NCI-H1048 (cell line): ENCODE measurements at regions not wholly inside any gene's neighbourhood (a gene's known extent, or its start where the extent isn't known, plus 50 kb on each side); places are given as distances from the start of the nearest gene placed in this dataset.

ENCODE experiments used
- DNase-seq: peaks from one replicate; lab custom pipeline; 2025; lab: John Stamatoyannopoulos, UW

DNA sequence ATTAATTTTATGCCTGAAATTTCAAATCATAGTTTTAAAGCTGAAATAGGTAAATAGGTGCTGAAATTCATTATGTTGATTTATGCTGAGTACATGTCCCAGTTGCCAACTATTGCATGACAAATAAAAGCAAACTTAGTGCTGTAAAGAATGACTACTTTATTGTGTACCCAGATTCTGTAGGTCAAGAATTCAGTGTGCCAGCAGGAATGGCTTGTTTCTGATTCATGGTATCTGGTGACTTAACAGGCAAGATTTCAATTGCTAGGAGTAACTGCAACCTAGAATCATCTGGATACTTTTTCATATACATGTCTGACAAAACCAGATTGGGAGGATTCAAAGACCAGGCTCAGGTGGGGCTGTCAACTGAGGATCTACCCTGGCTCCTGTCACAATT is 678.4 kb upstream of the ADAMTS5 start:
- DNase-seq = no peak

GRCh38 chr21:27643326-27643725 is 676.4 kb upstream of the ADAMTS5 start:
- no peak for DNase-seq

DNA sequence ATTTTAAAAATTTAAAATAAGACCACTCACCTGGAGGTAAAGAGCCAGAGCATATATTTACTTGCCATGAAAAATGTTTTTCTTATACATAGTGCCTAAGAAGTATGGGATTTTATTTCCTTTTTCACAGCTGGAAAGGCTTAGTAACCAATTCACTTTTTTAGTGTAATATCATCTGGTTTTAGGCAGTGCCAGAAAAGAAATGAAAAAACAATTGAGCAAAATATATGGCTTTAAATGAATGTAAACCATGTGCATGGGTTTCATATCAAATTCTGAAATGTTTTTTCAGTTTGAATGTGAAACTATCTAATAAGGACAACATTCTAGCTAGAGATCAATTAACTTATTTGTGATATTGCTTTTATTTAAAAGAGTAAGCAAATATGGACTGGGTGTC is 672.4 kb upstream of the ADAMTS5 start:
- DNase-seq = no peak

DNA sequence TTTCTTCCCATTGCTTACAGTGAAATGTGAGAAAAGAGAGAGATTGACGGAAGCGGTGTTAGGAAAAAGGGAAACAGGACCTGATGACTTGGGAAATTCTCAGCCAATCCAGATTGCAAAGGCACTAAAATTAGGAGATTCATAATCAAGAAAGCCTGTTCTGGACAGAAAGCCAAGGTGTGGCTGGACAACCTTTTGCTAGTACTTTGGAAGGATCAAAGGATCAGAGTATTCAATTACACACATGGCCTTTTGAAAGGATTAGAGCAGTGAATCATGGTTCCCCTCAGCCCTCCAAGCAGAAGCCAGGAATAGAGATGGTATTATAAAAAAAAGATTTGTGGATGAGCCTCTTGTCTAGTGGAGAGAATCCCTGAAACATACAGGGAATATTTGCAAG is 669.8 kb upstream of the ADAMTS5 start:
- no peak for DNase-seq

GRCh38 chr21:27633631-27634030 is 666.7 kb upstream of the ADAMTS5 start:
- no peak for DNase-seq

GRCh38 chr21:27631471-27631870 is 664.6 kb upstream of the ADAMTS5 start:
- no peak for DNase-seq

GRCh38 chr21:27622631-27623030 is 655.7 kb upstream of the ADAMTS5 start:
- DNase-seq = no peak

DNA sequence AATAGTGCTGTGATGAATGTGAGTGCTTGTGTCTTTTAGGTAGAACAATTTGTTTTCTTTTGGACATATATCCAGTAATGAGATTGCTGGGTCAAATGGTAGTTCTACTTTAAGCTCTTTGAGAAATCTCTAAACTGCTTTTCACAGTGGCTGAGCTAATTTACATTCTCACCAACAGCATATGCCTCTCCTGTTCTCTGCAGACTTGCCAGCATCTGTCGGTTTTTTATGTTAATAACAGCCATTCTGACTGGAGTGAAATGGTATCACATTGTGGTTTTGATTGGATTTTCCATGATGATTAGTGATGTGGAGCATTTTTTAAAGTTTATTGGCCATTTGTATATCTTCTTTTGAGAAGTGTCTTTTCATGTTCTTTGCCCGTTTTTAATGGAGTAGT is 647.3 kb upstream of the ADAMTS5 start:
- DNase-seq = no peak

GRCh38 chr21:27606422-27606821 is 639.5 kb upstream of the ADAMTS5 start:
- DNase-seq = no peak

- DNase-seq = no peak
Measured at GRCh38 chr21:27596196-27596595, 629.3 kb upstream of the ADAMTS5 start.

- no peak for DNase-seq
Measured at GRCh38 chr21:27595716-27596115, 628.8 kb upstream of the ADAMTS5 start.

- DNase-seq = no peak
Measured at GRCh38 chr21:27590271-27590670, 623.4 kb upstream of the ADAMTS5 start.

GRCh38 chr21:27589781-27590180 is 622.9 kb upstream of the ADAMTS5 start:
- no peak for DNase-seq

GRCh38 chr21:27586986-27587385 is 620.1 kb upstream of the ADAMTS5 start:
- DNase-seq = no peak

DNA sequence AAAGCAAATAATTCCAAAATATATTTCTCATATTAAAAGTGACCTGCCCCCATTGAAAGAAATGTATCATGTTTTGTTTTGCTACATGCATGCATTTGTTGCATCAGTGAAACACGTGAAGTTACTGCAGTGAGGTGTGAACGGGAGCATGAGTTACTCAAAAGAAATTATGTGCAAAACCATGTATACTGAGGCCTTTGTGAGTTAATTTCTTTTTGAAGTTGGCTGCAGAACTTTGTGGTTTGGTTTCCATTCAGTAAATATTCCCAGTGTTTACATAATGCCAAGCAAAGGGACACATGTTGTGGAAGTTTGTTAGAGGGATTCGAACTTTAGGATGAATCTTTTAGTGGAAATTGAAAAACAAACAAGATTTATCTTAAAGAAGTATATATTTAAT is 619.4 kb upstream of the ADAMTS5 start:
- DNase-seq = no peak

DNA sequence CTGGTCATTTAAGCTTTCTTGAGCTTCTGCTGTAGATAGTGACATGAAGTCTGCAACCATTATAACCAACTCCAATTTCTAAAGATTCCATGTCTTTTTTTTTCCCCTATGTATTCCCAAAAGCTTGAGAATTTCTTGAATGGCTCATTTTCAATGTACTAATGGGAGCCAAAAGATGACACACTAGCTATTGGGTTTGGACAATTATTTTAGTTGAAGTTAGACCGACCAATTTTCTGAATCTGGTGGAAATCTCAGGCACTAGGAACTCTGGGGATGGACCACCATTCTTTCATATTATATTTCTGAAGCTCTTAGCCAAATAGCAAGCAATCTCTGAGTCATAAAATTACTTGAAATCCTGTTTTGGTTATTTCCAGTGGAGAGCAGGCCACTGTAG is 617.4 kb upstream of the ADAMTS5 start:
- DNase-seq = no peak

DNA sequence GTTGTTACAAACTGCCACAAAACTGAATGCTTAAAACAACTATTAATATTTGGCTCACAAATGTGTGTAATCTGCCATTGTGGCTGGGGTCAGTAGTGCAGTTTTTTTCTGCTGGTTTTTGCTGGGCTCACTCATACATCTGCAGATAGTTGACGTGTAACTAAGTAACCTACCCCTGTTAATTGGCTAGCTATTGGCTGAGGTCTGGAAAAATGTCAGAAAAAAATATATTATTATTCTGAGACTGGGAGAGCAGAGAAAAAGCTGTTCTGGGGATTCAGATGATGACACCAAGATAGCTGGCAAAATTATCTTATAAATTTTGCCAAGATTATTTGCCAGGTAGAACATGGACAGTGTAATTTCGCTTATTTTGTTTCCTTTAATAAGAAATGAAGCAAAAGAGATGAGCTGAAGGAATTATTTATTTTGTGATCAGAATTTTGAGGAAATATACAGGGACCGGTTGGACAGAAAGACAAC is 616.1 kb upstream of the ADAMTS5 start:
- DNase-seq = no peak

DNA sequence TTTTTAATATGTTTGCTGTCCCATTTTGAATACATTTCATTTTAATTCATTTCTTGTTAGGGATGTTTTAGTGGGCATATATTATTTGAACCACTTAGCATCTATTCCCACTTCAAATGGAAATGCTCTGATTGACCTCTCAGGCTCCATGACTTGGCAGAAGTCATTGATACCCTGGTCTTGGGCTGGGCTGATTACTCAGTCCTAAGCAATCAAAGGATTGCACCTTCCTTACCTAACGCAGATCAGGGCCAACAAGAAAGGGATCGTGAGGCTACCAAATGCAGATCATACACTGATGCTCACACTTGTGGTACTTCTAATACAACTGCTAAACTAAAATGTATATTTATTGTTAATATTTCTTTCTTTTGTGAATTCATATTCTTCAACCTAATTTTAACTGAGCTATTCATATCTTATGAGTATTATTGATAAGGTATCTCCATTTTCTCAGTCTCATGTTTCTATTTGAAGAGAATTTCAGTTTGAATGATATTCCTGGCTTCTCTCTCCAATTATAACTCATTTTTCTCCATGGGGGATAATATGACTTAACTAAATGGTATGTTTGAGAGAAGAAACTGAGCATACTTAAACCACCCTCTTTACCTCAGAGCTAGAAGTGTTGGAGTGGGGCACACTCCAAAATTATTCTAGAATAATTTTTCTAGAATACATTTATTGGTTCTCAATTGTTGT is 615.5 kb upstream of the ADAMTS5 start:
- DNase-seq = no peak

- DNase-seq = no peak
Measured at GRCh38 chr21:27581168-27581567, 614.3 kb upstream of the ADAMTS5 start.

GRCh38 chr21:27580276-27580675 is 613.4 kb upstream of the ADAMTS5 start:
- no peak for DNase-seq

DNA sequence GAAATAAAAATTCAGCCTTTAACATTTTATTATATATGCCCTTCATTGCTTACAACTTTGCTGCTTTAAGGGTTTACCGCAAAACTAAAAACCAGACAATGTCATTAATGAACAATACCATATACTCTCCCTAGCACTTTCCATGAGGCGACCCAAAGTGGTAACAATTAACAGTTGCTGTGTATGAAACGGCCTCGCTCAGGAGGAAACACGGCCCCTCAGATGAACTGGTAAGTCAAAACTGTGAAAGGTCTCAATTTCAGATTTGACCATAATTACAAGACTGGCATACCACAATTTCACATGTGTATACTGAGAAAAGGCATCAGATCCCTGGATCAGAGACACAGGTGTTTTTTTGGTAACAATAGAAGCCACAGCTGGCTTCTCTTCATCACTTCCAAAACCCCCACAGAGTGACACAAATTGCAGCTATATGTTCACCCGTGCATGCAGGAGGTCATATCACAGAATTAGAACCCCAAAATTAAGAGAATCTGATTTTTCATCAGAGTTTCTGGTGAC is 611.9 kb upstream of the ADAMTS5 start:
- no peak for DNase-seq

DNA sequence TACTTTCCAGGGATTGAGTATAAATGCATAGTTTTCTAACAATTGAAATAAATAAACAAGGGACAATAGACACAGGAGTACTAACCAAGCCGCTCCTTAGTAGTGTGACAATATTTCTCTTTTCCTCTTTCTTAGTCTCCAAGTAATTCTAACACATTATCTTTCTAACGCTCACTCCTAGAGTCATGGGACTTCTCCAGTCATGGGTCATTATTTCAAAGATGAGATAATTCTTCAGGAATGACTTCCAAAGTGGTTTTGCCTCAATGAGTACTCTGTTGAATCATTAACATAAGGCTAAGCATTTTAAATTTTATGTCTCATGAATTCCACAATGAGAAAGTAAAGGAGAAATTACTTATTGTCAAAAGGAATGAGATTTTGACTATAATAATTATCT is 605.8 kb upstream of the ADAMTS5 start:
- DNase-seq = no peak

DNA sequence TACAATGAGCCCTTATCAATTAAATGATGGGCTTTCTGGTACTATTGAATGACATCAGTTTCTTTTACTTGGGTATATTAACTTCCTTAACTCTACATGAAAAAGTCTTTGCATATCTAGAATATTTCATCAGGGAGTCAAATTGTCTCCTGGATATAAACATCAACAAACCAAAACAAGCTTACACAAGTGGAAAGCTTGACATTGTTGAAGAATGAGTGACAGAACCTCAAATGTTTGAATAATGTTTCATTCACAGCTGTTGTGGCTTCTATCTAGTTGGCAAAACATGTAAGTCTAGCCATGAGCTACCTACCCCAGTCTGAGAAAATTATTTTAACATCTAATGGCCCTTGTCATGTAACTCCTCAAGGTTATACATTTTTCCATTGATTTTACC is 604.8 kb upstream of the ADAMTS5 start:
- no peak for DNase-seq

- no peak for DNase-seq
Measured at GRCh38 chr21:27570306-27570868, 603.5 kb upstream of the ADAMTS5 start.
